GM23338 (cell line): ENCODE measurements at regions not wholly inside any gene's neighbourhood (a gene's known extent, or its start where the extent isn't known, plus 50 kb on each side); places are given as distances from the start of the nearest gene placed in this dataset.

Experiments used
- ATAC-seq: fragments of 200-7000 bp; cut with Tn5 transposase; 3 replicates; pipeline ENCODE4 v1.9.1; 2020
- DNase-seq: peaks from one replicate; pipeline ENCODE4 v3.0.0-alpha.2; 2015; ENCODE audit warnings: low spot score
- H2AFZ ChIP-seq: fragments of 200-600 bp; sonication (generic); 2 replicates; pipeline ENCODE4 v1.8.0; 2016; ENCODE audit warnings: antibody characterized with exemption, mild to moderate bottlenecking, moderate library complexity
- H3F3A ChIP-seq: fragments of 200-600 bp; sonication (generic); replicated peaks from 2 replicates; pipeline ENCODE4 v1.8.0; 2017; ENCODE audit warnings: antibody characterized with exemption, mixed run types, low read depth
- H3K27ac ChIP-seq: fragments of 200-600 bp; sonication (generic); 2 replicates; pipeline ENCODE4 v1.6.1; 2016; ENCODE audit warnings: low read depth
- H3K27me3 ChIP-seq: fragments of 200-600 bp; sonication (generic); 2 replicates; pipeline ENCODE4 v1.8.0; 2016; ENCODE audit warnings: mild to moderate bottlenecking, mixed run types, moderate library complexity; ENCODE audit not compliant: insufficient read depth
- H3K36me3 ChIP-seq: fragments of 200-600 bp; sonication (generic); 2 replicates; pipeline ENCODE4 v1.8.0; 2016; ENCODE audit warnings: mild to moderate bottlenecking; ENCODE audit not compliant: insufficient read depth
- H3K4me1 ChIP-seq: fragments of 200-600 bp; sonication (generic); 2 replicates; pipeline ENCODE4 v1.8.0; 2016; ENCODE audit warnings: mild to moderate bottlenecking, moderate library complexity; ENCODE audit not compliant: insufficient read depth
- H3K4me2 ChIP-seq: fragments of 200-600 bp; sonication (generic); 2 replicates; pipeline ENCODE4 v1.7.1; 2017; ENCODE audit warnings: mixed run types
- H3K4me3 ChIP-seq: fragments of 200-600 bp; sonication (generic); 2 replicates; pipeline ENCODE4 v1.6.1; 2016; ENCODE audit warnings: mixed run types
- H3K79me2 ChIP-seq: fragments of 200-600 bp; sonication (generic); replicated peaks from 2 replicates; pipeline ENCODE4 v1.8.0; 2017; ENCODE audit warnings: mild to moderate bottlenecking; ENCODE audit not compliant: insufficient read depth
- H3K9me2 ChIP-seq: fragments of 200-600 bp; sonication (generic); 2 replicates; pipeline ENCODE4 v1.8.0; 2017; ENCODE audit not compliant: insufficient read depth
- H4K20me1 ChIP-seq: fragments of 200-600 bp; sonication (generic); replicated peaks from 2 replicates; pipeline ENCODE4 v1.8.0; 2017; ENCODE audit warnings: mild to moderate bottlenecking; ENCODE audit not compliant: insufficient read depth
- H3K27ac Mint-ChIP-seq: 2 replicates; pipeline ENCODE4 v1.8.0; 2020; ENCODE audit warnings: inconsistent platforms, mild to moderate bottlenecking, moderate library complexity, mixed read lengths
- H3K27me3 Mint-ChIP-seq: 3 replicates; pipeline ENCODE4 v1.8.0; 2022; ENCODE audit warnings: low read depth, mild to moderate bottlenecking, moderate library complexity, mixed read lengths, inconsistent platforms; ENCODE audit not compliant: insufficient read depth, poor library complexity
- H3K36me3 Mint-ChIP-seq: 3 replicates; pipeline ENCODE4 v1.8.0; 2021; ENCODE audit warnings: low read depth, mild to moderate bottlenecking, inconsistent platforms, moderate library complexity, mixed read lengths
- H3K4me1 Mint-ChIP-seq: 3 replicates; pipeline ENCODE4 v1.8.0; 2020; ENCODE audit warnings: mild to moderate bottlenecking, inconsistent platforms, mixed read lengths
- H3K4me3 Mint-ChIP-seq: 3 replicates; pipeline ENCODE4 v1.8.0; 2021; ENCODE audit warnings: moderate library complexity, mild to moderate bottlenecking, inconsistent platforms, mixed read lengths
- H3K9me3 Mint-ChIP-seq: 3 replicates; pipeline ENCODE4 v1.8.0; 2020; ENCODE audit warnings: moderate library complexity, mild to moderate bottlenecking, inconsistent platforms, mixed read lengths
- CREB1 ChIP-seq: fragments of 250-450 bp; sonication (Bioruptor Pico); IDR thresholded peaks from 2 replicates; pipeline ENCODE4 v1.5.0; 2020; ENCODE audit warnings: low read depth, mild to moderate bottlenecking, moderate library complexity
- EZH2 ChIP-seq: fragments of 200-600 bp; sonication (generic); IDR thresholded peaks from one replicate; pipeline ENCODE4 v1.8.0; 2017; ENCODE audit warnings: antibody characterized with exemption, mild to moderate bottlenecking, low read depth; ENCODE audit not compliant: unreplicated experiment
- EZH2phosphoT487 ChIP-seq: fragments of 200-600 bp; sonication (generic); IDR thresholded peaks from one replicate; pipeline ENCODE4 v1.8.1; 2018; ENCODE audit warnings: antibody characterized with exemption; ENCODE audit not compliant: unreplicated experiment
- JUNB ChIP-seq: IDR thresholded peaks from one replicate; pipeline ENCODE4 v1.6.1; 2016; ENCODE audit warnings: antibody characterized with exemption; ENCODE audit not compliant: unreplicated experiment
- NANOG ChIP-seq: IDR thresholded peaks from 2 replicates; pipeline ENCODE4 v1.6.1; 2016; ENCODE audit warnings: antibody characterized with exemption, borderline replicate concordance
- POLR2AphosphoS5 ChIP-seq: IDR thresholded peaks from 2 replicates; pipeline ENCODE4 v1.6.1; 2016; ENCODE audit warnings: antibody characterized with exemption, low read depth
- REST ChIP-seq: IDR thresholded peaks from one replicate; pipeline ENCODE4 v1.6.1; 2018; ENCODE audit warnings: antibody characterized with exemption; ENCODE audit not compliant: unreplicated experiment
- STAT1 ChIP-seq: IDR thresholded peaks from one replicate; pipeline ENCODE4 v1.6.1; 2016; ENCODE audit warnings: antibody characterized with exemption; ENCODE audit not compliant: unreplicated experiment
- ZNF114 ChIP-seq: fragments of 250-450 bp; sonication (Bioruptor Pico); IDR thresholded peaks from 2 replicates; pipeline ENCODE4 v1.5.0; 2020; ENCODE audit warnings: mild to moderate bottlenecking, moderate library complexity
- ZNF331 ChIP-seq: fragments of 250-450 bp; sonication (Bioruptor Pico); IDR thresholded peaks from 2 replicates; pipeline ENCODE4 v1.5.0; 2020; ENCODE audit warnings: low read depth, mild to moderate bottlenecking, moderate library complexity
- TF ChIP-seq, protein P1 (sequence below), 2 experiments: fragments of 200-600 bp in 1 of 2; sonication (generic) in 1 of 2; conservative IDR thresholded peaks; 2 replicates each; pipeline versions ENCODE4 v1.5.1 to v1.6.1; 2016 to 2017; ENCODE audit warnings: antibody characterized with exemption in 2 of 2, low read depth in 2 of 2, mild to moderate bottlenecking in 2 of 2, moderate library complexity in 1 of 2
- TF ChIP-seq, protein P2 (sequence below): IDR thresholded peaks from 2 replicates; pipeline ENCODE4 v1.6.1; 2016; ENCODE audit warnings: antibody characterized with exemption
- TF ChIP-seq, protein P3 (sequence below): fragments of 250-450 bp; sonication (Bioruptor Pico); IDR thresholded peaks from 2 replicates; pipeline ENCODE4 v1.5.0; 2020; ENCODE audit warnings: mild to moderate bottlenecking, moderate library complexity

DNA sequence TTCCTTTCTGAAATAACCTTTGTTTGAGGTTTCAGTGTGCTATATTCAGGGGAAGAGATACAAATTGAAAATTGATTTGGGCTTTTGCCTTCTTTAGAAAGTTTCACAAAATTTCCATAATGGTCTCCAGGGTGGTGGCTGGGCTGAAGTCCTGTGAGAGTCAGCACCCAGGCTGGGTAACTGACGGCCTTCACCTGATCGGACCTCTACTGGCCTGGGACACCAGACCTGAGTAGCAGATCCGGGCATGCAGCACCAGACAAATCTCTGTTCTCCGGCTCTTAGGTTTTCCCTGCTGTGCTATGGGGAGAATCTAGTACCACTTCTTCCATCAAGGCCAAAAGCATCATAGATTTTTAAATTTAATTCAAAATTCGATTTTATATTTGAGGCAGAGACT is 133.0 kb upstream of the LMCD1 start:
- Histone ChIP-seq H4K20me1 (no peaks in the 10 kb centered on the region), H3K4me2 (no peak overlapping the region), H3K27me3 (no peaks in the 10 kb centered on the region), H3K4me3 (no peak overlapping the region), H3K36me3 (no peaks in the 10 kb centered on the region), H3F3A (no peaks in the 10 kb centered on the region), H3K9me2 (peaks cover 3% of the 10 kb centered on the region; the same call in 1 of the 2 replicates), H2AFZ (no peak overlapping the region), H3K4me1 (no peaks in the 10 kb centered on the region), H3K27ac (no peak overlapping the region), H3K79me2 (no peaks in the 10 kb centered on the region)
- no peak for ATAC-seq
- Mint-ChIP-seq H3K27me3 (peaks cover 3% of the 10 kb centered on the region), H3K9me3 (no peaks in the 10 kb centered on the region), H3K4me1 (peaks cover 5% of the 10 kb centered on the region; the same call in 2 of the 3 replicates), H3K36me3 (no peaks in the 10 kb centered on the region), H3K4me3 (no peak overlapping the region), H3K27ac (no peak overlapping the region)
- no peak for TF ChIP-seq REST
- TF ChIP-seq EZH2phosphoT487: no peak
- TF ChIP-seq, protein P1, sequence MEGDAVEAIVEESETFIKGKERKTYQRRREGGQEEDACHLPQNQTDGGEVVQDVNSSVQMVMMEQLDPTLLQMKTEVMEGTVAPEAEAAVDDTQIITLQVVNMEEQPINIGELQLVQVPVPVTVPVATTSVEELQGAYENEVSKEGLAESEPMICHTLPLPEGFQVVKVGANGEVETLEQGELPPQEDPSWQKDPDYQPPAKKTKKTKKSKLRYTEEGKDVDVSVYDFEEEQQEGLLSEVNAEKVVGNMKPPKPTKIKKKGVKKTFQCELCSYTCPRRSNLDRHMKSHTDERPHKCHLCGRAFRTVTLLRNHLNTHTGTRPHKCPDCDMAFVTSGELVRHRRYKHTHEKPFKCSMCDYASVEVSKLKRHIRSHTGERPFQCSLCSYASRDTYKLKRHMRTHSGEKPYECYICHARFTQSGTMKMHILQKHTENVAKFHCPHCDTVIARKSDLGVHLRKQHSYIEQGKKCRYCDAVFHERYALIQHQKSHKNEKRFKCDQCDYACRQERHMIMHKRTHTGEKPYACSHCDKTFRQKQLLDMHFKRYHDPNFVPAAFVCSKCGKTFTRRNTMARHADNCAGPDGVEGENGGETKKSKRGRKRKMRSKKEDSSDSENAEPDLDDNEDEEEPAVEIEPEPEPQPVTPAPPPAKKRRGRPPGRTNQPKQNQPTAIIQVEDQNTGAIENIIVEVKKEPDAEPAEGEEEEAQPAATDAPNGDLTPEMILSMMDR (conservative IDR thresholded peaks at IDR 0.05; ENCODE audit: low read depth in 2 of 2): no peak
- TF ChIP-seq, protein P2, sequence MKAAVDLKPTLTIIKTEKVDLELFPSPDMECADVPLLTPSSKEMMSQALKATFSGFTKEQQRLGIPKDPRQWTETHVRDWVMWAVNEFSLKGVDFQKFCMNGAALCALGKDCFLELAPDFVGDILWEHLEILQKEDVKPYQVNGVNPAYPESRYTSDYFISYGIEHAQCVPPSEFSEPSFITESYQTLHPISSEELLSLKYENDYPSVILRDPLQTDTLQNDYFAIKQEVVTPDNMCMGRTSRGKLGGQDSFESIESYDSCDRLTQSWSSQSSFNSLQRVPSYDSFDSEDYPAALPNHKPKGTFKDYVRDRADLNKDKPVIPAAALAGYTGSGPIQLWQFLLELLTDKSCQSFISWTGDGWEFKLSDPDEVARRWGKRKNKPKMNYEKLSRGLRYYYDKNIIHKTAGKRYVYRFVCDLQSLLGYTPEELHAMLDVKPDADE: no peak
- TF ChIP-seq, protein P3, sequence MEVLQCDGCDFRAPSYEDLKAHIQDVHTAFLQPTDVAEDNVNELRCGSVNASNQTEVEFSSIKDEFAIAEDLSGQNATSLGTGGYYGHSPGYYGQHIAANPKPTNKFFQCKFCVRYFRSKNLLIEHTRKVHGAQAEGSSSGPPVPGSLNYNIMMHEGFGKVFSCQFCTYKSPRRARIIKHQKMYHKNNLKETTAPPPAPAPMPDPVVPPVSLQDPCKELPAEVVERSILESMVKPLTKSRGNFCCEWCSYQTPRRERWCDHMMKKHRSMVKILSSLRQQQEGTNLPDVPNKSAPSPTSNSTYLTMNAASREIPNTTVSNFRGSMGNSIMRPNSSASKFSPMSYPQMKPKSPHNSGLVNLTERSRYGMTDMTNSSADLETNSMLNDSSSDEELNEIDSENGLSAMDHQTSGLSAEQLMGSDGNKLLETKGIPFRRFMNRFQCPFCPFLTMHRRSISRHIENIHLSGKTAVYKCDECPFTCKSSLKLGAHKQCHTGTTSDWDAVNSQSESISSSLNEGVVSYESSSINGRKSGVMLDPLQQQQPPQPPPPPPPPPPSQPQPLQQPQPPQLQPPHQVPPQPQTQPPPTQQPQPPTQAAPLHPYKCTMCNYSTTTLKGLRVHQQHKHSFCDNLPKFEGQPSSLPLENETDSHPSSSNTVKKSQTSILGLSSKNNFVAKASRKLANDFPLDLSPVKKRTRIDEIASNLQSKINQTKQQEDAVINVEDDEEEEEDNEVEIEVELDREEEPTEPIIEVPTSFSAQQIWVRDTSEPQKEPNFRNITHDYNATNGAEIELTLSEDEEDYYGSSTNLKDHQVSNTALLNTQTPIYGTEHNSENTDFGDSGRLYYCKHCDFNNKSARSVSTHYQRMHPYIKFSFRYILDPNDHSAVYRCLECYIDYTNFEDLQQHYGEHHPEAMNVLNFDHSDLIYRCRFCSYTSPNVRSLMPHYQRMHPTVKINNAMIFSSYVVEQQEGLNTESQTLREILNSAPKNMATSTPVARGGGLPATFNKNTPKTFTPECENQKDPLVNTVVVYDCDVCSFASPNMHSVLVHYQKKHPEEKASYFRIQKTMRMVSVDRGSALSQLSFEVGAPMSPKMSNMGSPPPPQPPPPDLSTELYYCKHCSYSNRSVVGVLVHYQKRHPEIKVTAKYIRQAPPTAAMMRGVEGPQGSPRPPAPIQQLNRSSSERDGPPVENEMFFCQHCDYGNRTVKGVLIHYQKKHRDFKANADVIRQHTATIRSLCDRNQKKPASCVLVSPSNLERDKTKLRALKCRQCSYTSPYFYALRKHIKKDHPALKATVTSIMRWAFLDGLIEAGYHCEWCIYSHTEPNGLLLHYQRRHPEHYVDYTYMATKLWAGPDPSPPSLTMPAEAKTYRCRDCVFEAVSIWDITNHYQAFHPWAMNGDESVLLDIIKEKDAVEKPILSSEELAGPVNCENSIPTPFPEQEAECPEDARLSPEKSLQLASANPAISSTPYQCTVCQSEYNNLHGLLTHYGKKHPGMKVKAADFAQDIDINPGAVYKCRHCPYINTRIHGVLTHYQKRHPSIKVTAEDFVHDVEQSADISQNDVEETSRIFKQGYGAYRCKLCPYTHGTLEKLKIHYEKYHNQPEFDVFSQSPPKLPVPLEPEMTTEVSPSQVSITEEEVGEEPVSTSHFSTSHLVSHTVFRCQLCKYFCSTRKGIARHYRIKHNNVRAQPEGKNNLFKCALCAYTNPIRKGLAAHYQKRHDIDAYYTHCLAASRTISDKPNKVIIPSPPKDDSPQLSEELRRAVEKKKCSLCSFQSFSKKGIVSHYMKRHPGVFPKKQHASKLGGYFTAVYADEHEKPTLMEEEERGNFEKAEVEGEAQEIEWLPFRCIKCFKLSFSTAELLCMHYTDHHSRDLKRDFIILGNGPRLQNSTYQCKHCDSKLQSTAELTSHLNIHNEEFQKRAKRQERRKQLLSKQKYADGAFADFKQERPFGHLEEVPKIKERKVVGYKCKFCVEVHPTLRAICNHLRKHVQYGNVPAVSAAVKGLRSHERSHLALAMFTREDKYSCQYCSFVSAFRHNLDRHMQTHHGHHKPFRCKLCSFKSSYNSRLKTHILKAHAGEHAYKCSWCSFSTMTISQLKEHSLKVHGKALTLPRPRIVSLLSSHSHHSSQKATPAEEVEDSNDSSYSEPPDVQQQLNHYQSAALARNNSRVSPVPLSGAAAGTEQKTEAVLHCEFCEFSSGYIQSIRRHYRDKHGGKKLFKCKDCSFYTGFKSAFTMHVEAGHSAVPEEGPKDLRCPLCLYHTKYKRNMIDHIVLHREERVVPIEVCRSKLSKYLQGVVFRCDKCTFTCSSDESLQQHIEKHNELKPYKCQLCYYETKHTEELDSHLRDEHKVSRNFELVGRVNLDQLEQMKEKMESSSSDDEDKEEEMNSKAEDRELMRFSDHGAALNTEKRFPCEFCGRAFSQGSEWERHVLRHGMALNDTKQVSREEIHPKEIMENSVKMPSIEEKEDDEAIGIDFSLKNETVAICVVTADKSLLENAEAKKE (CRISPR knock-in tag): no peak
- no peak for TF ChIP-seq ZNF114 (CRISPR knock-in tag)
- no peak for TF ChIP-seq POLR2AphosphoS5
- TF ChIP-seq ZNF331 (CRISPR knock-in tag): no peak
- no peak for TF ChIP-seq NANOG
- TF ChIP-seq EZH2: no peak
- no peak for TF ChIP-seq JUNB
- TF ChIP-seq STAT1: no peak
- TF ChIP-seq CREB1 (CRISPR knock-in tag): no peak
- no peak for DNase-seq
